ENCODE measurements at regions not wholly inside any gene's neighbourhood (a gene's known extent, or its start where the extent isn't known, plus 50 kb on each side); places are given as distances from the start of the nearest gene placed in this dataset.
"Not testable (repeated sequence)": the region's sequence is repeated elsewhere in the genome, so short reads cannot be mapped to it uniquely, and the experiment has no call there.

- TF ChIP-seq ZBTB33 (IDR thresholded peaks at IDR 0.05; ENCODE audit: extremely low read depth, insufficient replicate concordance, low read length), result no peak
- TF ChIP-seq ATF3 (IDR thresholded peaks at IDR 0.05), result no peak
Observed at GRCh38 chr4:171334549-171334948, 478.7 kb upstream of the GALNTL6 start (continued).

- ATAC-seq (no peak), DNase-seq (ENCODE audit: low read depth, low spot score) (no peak)
- intact Hi-C loops (cut with micrococcal nuclease), result no loop called here
- no peaks in the 10 kb centered on the region for H3K79me2 ChIP-seq (ENCODE audit: insufficient read depth, low read length)
- no peaks in the 10 kb centered on the region for H4K20me1 ChIP-seq (ENCODE audit: insufficient read depth)
- H3K4me2 ChIP-seq (ENCODE audit: low read length), result no peak overlapping the region
- no peaks in the 10 kb centered on the region for H3K9me3 ChIP-seq (ENCODE audit: control insufficient read depth in 1 of 2, insufficient read depth in 1 of 2, low read depth in 1 of 2, low read length in 2 of 2)
- no peaks in the 10 kb centered on the region for H3K36me3 ChIP-seq (ENCODE audit: control insufficient read depth in 1 of 2, insufficient read depth in 2 of 2, low read length in 2 of 2)
- H3K9me2 ChIP-seq (ENCODE audit: insufficient read depth), result no peaks in the 10 kb centered on the region
- no peak for TF ChIP-seq ZFX (IDR thresholded peaks at IDR 0.05)
- TF ChIP-seq EZH2phosphoT487 (IDR thresholded peaks at IDR 0.05; ENCODE audit: borderline replicate concordance), result no peak
- TF ChIP-seq FOSL1 (IDR thresholded peaks at IDR 0.05; ENCODE audit: low read depth), result no peak
- TF ChIP-seq TCF7L2 (IDR thresholded peaks at IDR 0.05; ENCODE audit: borderline replicate concordance, extremely low read depth, insufficient read depth, insufficient read length), result no peak
- no peak for TF ChIP-seq EGR1 (IDR thresholded peaks at IDR 0.05; ENCODE audit: low read depth)
- no peak for TF ChIP-seq ATF3 (IDR thresholded peaks at IDR 0.05)
- TF ChIP-seq REST (IDR thresholded peaks at IDR 0.05; ENCODE audit: low read depth), result no peak
- TF ChIP-seq SIN3A (IDR thresholded peaks at IDR 0.05; ENCODE audit: low read depth), result no peak
- TF ChIP-seq POLR2AphosphoS5 (IDR thresholded peaks at IDR 0.05; ENCODE audit: low read depth, low read length), result no peak
- no peak for TF ChIP-seq POLR2A (IDR thresholded peaks at IDR 0.05; ENCODE audit: borderline replicate concordance, extremely low read depth, insufficient read depth, insufficient read length)
- TF ChIP-seq RAD21 (IDR thresholded peaks at IDR 0.05; ENCODE audit: low read depth), result no peak
- TF ChIP-seq EZH2 (IDR thresholded peaks at IDR 0.05), result no peak
- no peak for TF ChIP-seq CBX3 (IDR thresholded peaks at IDR 0.05; ENCODE audit: low read depth)
- no TSS peak for BruUV-seq (replicated peaks)
- no peak overlapping the region for H3K27ac ChIP-seq (ENCODE audit: low read depth, low read length)
- H3K9ac ChIP-seq (ENCODE audit: low read length), result no peak overlapping the region
- H3K4me3 ChIP-seq (replicated peaks in 1 of 2; ENCODE audit: low read depth in 1 of 2, low read length in 2 of 2), result no peak overlapping the region
- H3K4me1 ChIP-seq (ENCODE audit: control insufficient read depth in 1 of 2, insufficient read depth in 2 of 2, low read length in 2 of 2), result no peaks in the 10 kb centered on the region
- ChIA-PET CTCF (no interaction called here), POLR2A (no interaction called here), RAD21 (ENCODE audit: low non-redundant PET in 1 of 2, low total read pairs in 2 of 2, uncharacterized antibody in 2 of 2, unreplicated experiment in 2 of 2) (no interaction called here)
- H2AFZ ChIP-seq (ENCODE audit: low read depth, low read length, poor library complexity, severe bottlenecking), result no peak overlapping the region
- H3K27me3 ChIP-seq (ENCODE audit: insufficient read depth, low read length), result no peaks in the 10 kb centered on the region
Observed at GRCh38 chr4:171308661-171309060, 504.5 kb upstream of the GALNTL6 start.

- CTCF ChIA-PET; ATAC-seq; H3K4me2 ChIP-seq (ENCODE audit: low read length); H4K20me1 ChIP-seq (ENCODE audit: insufficient read depth); H3K27ac ChIP-seq (ENCODE audit: low read depth, low read length); BruUV-seq (replicated peaks); intact Hi-C loops (cut with micrococcal nuclease); H3K9me2 ChIP-seq (ENCODE audit: insufficient read depth); H3K27me3 ChIP-seq (ENCODE audit: insufficient read depth, low read length); RAD21 ChIA-PET (ENCODE audit: low non-redundant PET in 1 of 2, low total read pairs in 2 of 2, uncharacterized antibody in 2 of 2, unreplicated experiment in 2 of 2); H3K79me2 ChIP-seq (ENCODE audit: insufficient read depth, low read length); DNase-seq (ENCODE audit: low read depth, low spot score); H3K4me3 ChIP-seq (replicated peaks in 1 of 2; ENCODE audit: low read depth in 1 of 2, low read length in 2 of 2); H3K4me1 ChIP-seq (ENCODE audit: control insufficient read depth in 1 of 2, insufficient read depth in 2 of 2, low read length in 2 of 2); H3K36me3 ChIP-seq (ENCODE audit: control insufficient read depth in 1 of 2, insufficient read depth in 2 of 2, low read length in 2 of 2); H3K9ac ChIP-seq (ENCODE audit: low read length); H2AFZ ChIP-seq (ENCODE audit: low read depth, low read length, poor library complexity, severe bottlenecking); H3K9me3 ChIP-seq (ENCODE audit: control insufficient read depth in 1 of 2, insufficient read depth in 1 of 2, low read depth in 1 of 2, low read length in 2 of 2); POLR2A ChIA-PET: not testable (repeated sequence)
Observed at GRCh38 chr4:171298048-171298718, 515.0 kb upstream of the GALNTL6 start.
